IPS-18a (cell line): ENCODE measurements at regions not wholly inside any gene's neighbourhood (a gene's known extent, or its start where the extent isn't known, plus 50 kb on each side); places are given as distances from the start of the nearest gene placed in this dataset.

ENCODE experiments used
- H3K27ac ChIP-seq: one replicate; pipeline ENCODE4 v1.5.1; 2013; ENCODE audit warnings: low read length
- H3K27me3 ChIP-seq: one replicate; pipeline ENCODE4 v1.6.1; 2013; ENCODE audit warnings: mild to moderate bottlenecking, low read length; ENCODE audit not compliant: control insufficient read depth, insufficient read depth
- H3K36me3 ChIP-seq: one replicate; pipeline ENCODE4 v1.6.1; 2013; ENCODE audit warnings: low read depth, low read length; ENCODE audit not compliant: control insufficient read depth
- H3K4me1 ChIP-seq: one replicate; pipeline ENCODE4 v1.6.1; 2013; ENCODE audit warnings: low read depth, low read length; ENCODE audit not compliant: control insufficient read depth
- H3K4me3 ChIP-seq: one replicate; pipeline ENCODE4 v1.5.1; 2013; ENCODE audit warnings: low read length
- H3K9ac ChIP-seq: one replicate; pipeline ENCODE4 v1.6.1; 2013; ENCODE audit warnings: mild to moderate bottlenecking, low read length, moderate library complexity
- H3K9me3 ChIP-seq: one replicate; pipeline ENCODE4 v1.6.1; 2013; ENCODE audit warnings: low read depth, low read length; ENCODE audit not compliant: control insufficient read depth

DNA sequence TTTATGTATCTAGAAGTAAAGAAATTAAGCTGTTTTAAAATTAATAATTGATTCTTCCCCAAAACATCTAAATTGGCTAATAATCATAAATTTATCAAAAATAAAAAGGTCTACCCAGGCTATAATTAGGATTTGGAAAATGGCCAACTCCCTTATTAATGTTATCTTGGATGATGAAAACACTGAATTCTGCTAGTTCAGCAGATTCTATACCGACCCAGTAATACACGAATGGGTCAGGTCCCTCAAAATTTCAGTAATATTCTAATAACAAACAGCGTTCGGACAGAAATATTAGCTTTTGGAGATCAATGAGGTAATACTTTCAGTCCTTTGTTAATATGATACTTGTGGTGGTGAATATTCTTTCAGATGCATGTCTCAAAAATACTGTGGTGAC, 360.7 kb upstream of the MGMT start:
- Histone ChIP-seq H3K4me3 (no peak overlapping the region), H3K27ac (no peak overlapping the region), H3K27me3 (no peaks in the 10 kb centered on the region), H3K9me3 (no peaks in the 10 kb centered on the region), H3K4me1 (no peaks in the 10 kb centered on the region), H3K9ac (no peak overlapping the region), H3K36me3 (no peaks in the 10 kb centered on the region)

DNA sequence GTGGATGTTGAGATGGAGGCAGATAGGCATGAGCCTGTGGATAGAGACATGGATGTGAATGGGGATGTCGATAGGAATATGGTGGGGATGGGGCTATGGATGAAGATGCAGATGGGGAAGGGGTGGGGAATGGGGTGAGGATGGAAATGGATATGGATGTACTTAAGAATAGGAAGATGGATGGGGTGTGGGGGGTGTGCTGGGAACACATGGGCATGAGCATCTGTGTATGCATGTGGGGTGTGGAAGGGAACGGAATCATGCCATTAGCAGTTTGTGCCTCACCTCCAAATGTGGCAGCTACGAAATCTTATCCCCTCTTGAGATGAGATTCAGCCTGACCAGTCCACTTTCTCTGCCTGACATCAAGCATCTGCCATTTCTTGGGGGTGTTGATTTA, 359.5 kb upstream of the MGMT start:
- Histone ChIP-seq H3K27ac (no peak overlapping the region), H3K27me3 (no peaks in the 10 kb centered on the region), H3K4me1 (no peaks in the 10 kb centered on the region), H3K4me3 (no peak overlapping the region), H3K9ac (no peak overlapping the region), H3K9me3 (no peaks in the 10 kb centered on the region), H3K36me3 (no peaks in the 10 kb centered on the region)

GRCh38 chr10:129108378-129108777, 358.7 kb upstream of the MGMT start:
- Histone ChIP-seq H3K27ac (no peak overlapping the region), H3K27me3 (no peaks in the 10 kb centered on the region), H3K36me3 (no peaks in the 10 kb centered on the region), H3K9me3 (no peaks in the 10 kb centered on the region), H3K9ac (no peak overlapping the region), H3K4me1 (no peaks in the 10 kb centered on the region), H3K4me3 (no peak overlapping the region)

- no peaks in the 10 kb centered on the region for H3K36me3 ChIP-seq
- H3K27me3 ChIP-seq = no peaks in the 10 kb centered on the region
- H3K9me3 ChIP-seq = no peaks in the 10 kb centered on the region
Measured at GRCh38 chr10:129108994-129109393, 358.0 kb upstream of the MGMT start.

GRCh38 chr10:129110780-129111179, 356.3 kb upstream of the MGMT start:
- no peaks in the 10 kb centered on the region for H3K9me3 ChIP-seq
- H3K4me3 ChIP-seq = no peak overlapping the region
- no peak overlapping the region for H3K9ac ChIP-seq
- no peak overlapping the region for H3K27ac ChIP-seq
- H3K27me3 ChIP-seq = no peaks in the 10 kb centered on the region
- H3K36me3 ChIP-seq = no peaks in the 10 kb centered on the region
- H3K4me1 ChIP-seq = no peaks in the 10 kb centered on the region

More at GRCh38 chr10:129108994-129109393, 358.0 kb upstream of the MGMT start:
- Histone ChIP-seq H3K4me3 (no peak overlapping the region), H3K4me1 (no peaks in the 10 kb centered on the region), H3K27ac (no peak overlapping the region), H3K9ac (no peak overlapping the region)

DNA sequence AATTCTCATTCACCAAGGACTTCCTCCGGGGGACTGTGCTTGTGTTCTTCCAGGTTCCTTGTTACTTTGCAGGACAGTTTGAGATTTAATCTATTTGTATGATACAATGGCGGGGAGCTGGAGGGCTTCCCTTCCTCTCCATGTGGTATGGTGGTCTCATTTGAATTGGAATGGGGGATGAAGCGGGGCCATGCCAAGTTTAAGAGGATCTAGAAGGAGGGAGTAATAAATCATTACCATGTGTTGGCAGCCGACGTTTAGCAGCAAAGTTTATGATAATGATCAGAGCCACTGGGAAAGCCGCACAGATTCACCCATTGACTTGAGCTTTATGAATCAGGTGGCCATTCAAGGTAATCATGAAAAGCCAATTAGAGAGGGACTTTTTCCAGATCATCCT, 355.1 kb upstream of the MGMT start:
- Histone ChIP-seq H3K4me3 (no peak overlapping the region), H3K27me3 (no peaks in the 10 kb centered on the region), H3K4me1 (no peaks in the 10 kb centered on the region), H3K27ac (no peak overlapping the region), H3K36me3 (no peaks in the 10 kb centered on the region), H3K9me3 (no peaks in the 10 kb centered on the region), H3K9ac (no peak overlapping the region)

DNA sequence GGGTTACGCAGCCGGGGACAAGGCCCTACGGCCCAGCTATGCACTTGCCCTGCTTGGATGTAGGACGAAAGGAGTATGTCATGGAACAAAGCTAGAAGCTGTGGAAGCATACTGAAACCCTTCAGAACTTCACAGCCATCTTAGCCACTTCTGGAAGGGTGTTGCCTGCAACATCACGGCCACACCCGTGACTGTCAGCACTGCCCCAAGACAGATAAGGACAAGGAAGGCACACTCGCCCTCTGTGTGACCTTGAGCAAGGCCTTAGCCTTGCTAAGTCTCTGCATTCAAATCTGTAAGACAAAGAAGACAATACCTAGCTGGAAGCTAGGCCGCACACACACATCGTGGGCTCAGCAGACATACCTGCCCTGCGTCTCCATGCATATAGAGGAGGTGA, 352.5 kb upstream of the MGMT start:
- Histone ChIP-seq H3K9me3 (no peaks in the 10 kb centered on the region), H3K4me1 (no peaks in the 10 kb centered on the region), H3K36me3 (no peaks in the 10 kb centered on the region), H3K27ac (no peak overlapping the region), H3K4me3 (no peak overlapping the region), H3K27me3 (no peaks in the 10 kb centered on the region), H3K9ac (no peak overlapping the region)

DNA sequence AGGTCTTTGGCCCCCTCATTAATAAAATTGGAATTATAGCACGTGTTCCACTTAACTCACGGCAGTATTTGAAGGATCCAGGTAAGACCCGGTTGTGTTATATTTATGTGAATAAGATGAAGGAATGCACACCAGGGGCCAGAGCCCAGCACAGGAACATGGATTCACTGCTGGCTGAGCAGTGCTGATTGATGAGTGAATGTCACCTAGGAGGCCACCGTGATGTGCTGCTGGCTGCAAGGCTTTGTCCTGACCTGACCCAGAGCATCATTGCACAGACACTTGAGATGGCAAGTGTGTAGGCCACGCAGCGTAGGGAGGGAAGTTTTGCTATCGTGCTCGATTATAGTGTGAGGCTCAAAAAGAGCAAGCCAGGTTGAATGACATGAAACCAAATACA, 350.7 kb upstream of the MGMT start:
- Histone ChIP-seq H3K27ac (no peak overlapping the region), H3K36me3 (no peaks in the 10 kb centered on the region), H3K9me3 (no peaks in the 10 kb centered on the region), H3K27me3 (no peaks in the 10 kb centered on the region), H3K4me3 (no peak overlapping the region), H3K9ac (no peak overlapping the region), H3K4me1 (peaks cover 4% of the 10 kb centered on the region)

GRCh38 chr10:129120441-129120840, 346.6 kb upstream of the MGMT start:
- Histone ChIP-seq H3K27me3 (no peaks in the 10 kb centered on the region), H3K4me1 (peaks cover 12% of the 10 kb centered on the region), H3K9me3 (peaks cover 2% of the 10 kb centered on the region), H3K27ac (no peak overlapping the region), H3K4me3 (no peak overlapping the region), H3K36me3 (no peaks in the 10 kb centered on the region), H3K9ac (no peak overlapping the region)

DNA sequence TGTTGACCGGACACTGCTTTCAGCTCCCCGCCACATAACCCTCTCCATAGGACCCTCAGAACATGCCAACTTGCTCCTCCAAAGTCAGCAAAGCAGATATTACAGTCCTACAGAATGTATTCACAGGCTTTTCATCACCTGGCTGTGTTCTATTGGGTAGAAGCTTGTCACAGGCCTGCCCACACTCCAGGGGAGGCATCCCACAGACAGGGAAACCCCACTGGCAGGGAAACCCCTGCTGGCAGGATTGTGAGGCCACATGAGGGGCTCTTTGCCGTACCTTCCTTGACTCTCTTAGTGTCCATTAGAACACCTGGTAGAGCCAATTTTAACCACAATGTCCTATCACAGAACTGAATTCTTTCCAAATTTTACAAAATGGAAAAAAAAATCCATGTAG, 344.2 kb upstream of the MGMT start:
- no peaks in the 10 kb centered on the region for H3K27me3 ChIP-seq

GRCh38 chr10:129123428-129123827, 343.6 kb upstream of the MGMT start:
- Histone ChIP-seq H3K27me3 (no peaks in the 10 kb centered on the region), H3K27ac (no peak overlapping the region), H3K9me3 (peaks cover 8% of the 10 kb centered on the region), H3K4me3 (no peak overlapping the region), H3K9ac (no peak overlapping the region), H3K4me1 (peaks cover 12% of the 10 kb centered on the region), H3K36me3 (no peaks in the 10 kb centered on the region)

More for the DNA sequence above, 344.2 kb upstream of the MGMT start:
- Histone ChIP-seq H3K27ac (no peak overlapping the region), H3K9me3 (peaks cover 8% of the 10 kb centered on the region), H3K36me3 (no peaks in the 10 kb centered on the region), H3K4me1 (peaks cover 12% of the 10 kb centered on the region), H3K4me3 (no peak overlapping the region), H3K9ac (no peak overlapping the region)

- Histone ChIP-seq H3K9me3 (peaks cover 8% of the 10 kb centered on the region), H3K9ac (no peak overlapping the region), H3K4me3 (no peak overlapping the region), H3K36me3 (no peaks in the 10 kb centered on the region), H3K27me3 (no peaks in the 10 kb centered on the region), H3K4me1 (peaks cover 7% of the 10 kb centered on the region), H3K27ac (no peak overlapping the region)
Measured at GRCh38 chr10:129126982-129127381, 340.1 kb upstream of the MGMT start.
